ENCODE measurements at regions not wholly inside any gene's neighbourhood (a gene's known extent, or its start where the extent isn't known, plus 50 kb on each side); places are given as distances from the start of the nearest gene placed in this dataset.

- POLR2A ChIA-PET: interaction anchor here (0.6 kb wide), 1 partner anchor 299 kb away, joined by 3 read pairs; no protein-coding TSS in a partner anchor
- Mint-ChIP-seq H3K36me3 (ENCODE audit: low read depth) (no peaks in the 10 kb centered on the region), H3K9me3 (no peaks in the 10 kb centered on the region), H3K27me3 (peaks cover 2% of the 10 kb centered on the region), H3K27ac (no peak overlapping the region), H3K4me1 (ENCODE audit: low read depth) (no peaks in the 10 kb centered on the region), H3K4me3 (no peak overlapping the region)
- intact Hi-C loops (cut with micrococcal nuclease): no loop called here
- DNase-seq (no peak), ATAC-seq (no peak)
- TF ChIP-seq, protein P1, sequence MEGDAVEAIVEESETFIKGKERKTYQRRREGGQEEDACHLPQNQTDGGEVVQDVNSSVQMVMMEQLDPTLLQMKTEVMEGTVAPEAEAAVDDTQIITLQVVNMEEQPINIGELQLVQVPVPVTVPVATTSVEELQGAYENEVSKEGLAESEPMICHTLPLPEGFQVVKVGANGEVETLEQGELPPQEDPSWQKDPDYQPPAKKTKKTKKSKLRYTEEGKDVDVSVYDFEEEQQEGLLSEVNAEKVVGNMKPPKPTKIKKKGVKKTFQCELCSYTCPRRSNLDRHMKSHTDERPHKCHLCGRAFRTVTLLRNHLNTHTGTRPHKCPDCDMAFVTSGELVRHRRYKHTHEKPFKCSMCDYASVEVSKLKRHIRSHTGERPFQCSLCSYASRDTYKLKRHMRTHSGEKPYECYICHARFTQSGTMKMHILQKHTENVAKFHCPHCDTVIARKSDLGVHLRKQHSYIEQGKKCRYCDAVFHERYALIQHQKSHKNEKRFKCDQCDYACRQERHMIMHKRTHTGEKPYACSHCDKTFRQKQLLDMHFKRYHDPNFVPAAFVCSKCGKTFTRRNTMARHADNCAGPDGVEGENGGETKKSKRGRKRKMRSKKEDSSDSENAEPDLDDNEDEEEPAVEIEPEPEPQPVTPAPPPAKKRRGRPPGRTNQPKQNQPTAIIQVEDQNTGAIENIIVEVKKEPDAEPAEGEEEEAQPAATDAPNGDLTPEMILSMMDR (IDR thresholded peaks at IDR 0.05): no peak
- CTCF ChIA-PET: no interaction called here
Measured at GRCh38 chr20:40442181-40442963, 246.7 kb downstream of the MAFB start.

DNA sequence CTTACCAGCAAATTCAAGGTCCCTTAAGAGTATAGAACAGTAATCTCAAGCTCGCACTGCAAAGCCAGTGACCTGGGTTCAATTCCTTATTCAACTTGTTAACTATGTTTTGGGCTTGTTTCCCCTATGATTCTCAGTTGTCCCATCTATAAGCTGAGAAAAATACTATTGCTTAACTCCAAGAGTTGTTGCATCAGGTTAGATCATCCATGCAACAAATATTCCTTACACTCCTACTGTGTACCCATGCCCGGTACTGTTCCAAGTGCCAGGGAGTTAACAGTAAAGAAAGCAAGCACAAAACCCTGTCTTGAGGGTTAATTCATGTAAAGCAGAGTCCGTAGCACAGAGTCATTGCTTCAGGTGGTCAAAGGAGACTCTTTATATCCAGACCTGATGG lies 247.3 kb downstream of the MAFB start:
- Mint-ChIP-seq H3K27ac (no peak overlapping the region), H3K4me3 (no peak overlapping the region), H3K36me3 (ENCODE audit: low read depth) (no peaks in the 10 kb centered on the region), H3K9me3 (no peaks in the 10 kb centered on the region), H3K4me1 (ENCODE audit: low read depth) (no peaks in the 10 kb centered on the region), H3K27me3 (peaks cover 2% of the 10 kb centered on the region)
- TF ChIP-seq, protein P1 (IDR thresholded peaks at IDR 0.05): no peak
- CTCF ChIA-PET: no interaction called here
- ATAC-seq (no peak), DNase-seq (no peak)
- intact Hi-C loops (cut with micrococcal nuclease): no loop called here
- POLR2A ChIA-PET: interaction anchor here (0.6 kb wide), 1 partner anchor 298 kb away, joined by 3 read pairs; no protein-coding TSS in a partner anchor

- Mint-ChIP-seq H3K4me3 (no peak overlapping the region), H3K27ac (no peak overlapping the region), H3K36me3 (ENCODE audit: low read depth) (no peaks in the 10 kb centered on the region), H3K9me3 (no peaks in the 10 kb centered on the region), H3K27me3 (peaks cover 2% of the 10 kb centered on the region), H3K4me1 (ENCODE audit: low read depth) (no peaks in the 10 kb centered on the region)
- TF ChIP-seq, protein P1 (IDR thresholded peaks at IDR 0.05): no peak
- POLR2A ChIA-PET: no interaction called here
- ATAC-seq (no peak), DNase-seq (no peak)
- intact Hi-C loops (cut with micrococcal nuclease): no loop called here
- CTCF ChIA-PET: no interaction called here
Measured at GRCh38 chr20:40438161-40438830, 250.7 kb downstream of the MAFB start.

DNA sequence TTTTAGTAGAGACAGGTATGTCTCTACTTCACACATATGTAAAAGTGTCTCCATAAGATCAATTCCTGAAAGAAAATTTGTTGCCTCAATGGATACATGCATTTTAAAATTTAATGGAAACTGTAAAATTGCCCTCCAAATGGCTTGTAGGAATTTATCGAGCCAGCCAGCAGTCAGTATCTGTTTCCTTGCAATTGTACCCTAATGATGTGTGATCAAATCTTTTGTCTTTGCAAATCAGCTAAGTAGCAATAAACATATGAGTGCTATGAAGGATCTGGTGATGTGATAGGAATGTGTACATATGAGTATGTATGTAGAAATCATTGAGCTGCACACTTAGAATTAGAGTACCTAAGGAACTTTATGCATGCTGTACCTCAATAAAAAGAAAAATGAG lies 253.0 kb downstream of the MAFB start:
- Mint-ChIP-seq H3K4me1 (ENCODE audit: low read depth) (no peaks in the 10 kb centered on the region), H3K4me3 (no peak overlapping the region), H3K9me3 (no peaks in the 10 kb centered on the region), H3K27me3 (no peaks in the 10 kb centered on the region), H3K36me3 (ENCODE audit: low read depth) (no peaks in the 10 kb centered on the region), H3K27ac (no peak overlapping the region)
- POLR2A ChIA-PET: no interaction called here
- TF ChIP-seq, protein P1 (IDR thresholded peaks at IDR 0.05): no peak
- CTCF ChIA-PET: no interaction called here
- ATAC-seq (no peak), DNase-seq (no peak)
- intact Hi-C loops (cut with micrococcal nuclease): no loop called here

All from activated CD8-positive, alpha-beta T cell treated with anti-CD3 and anti-CD28 coated beads for 36 hours (primary cell).